HG03159 (cell line): ENCODE measurements at regions not wholly inside any gene's neighbourhood (a gene's known extent, or its start where the extent isn't known, plus 50 kb on each side); places are given as distances from the start of the nearest gene placed in this dataset.

Experiments
- ATAC-seq: cut with Tn5 transposase; IDR thresholded peaks from one replicate; pipeline ENCODE4 v1.9.1; 2021; ENCODE audit warnings: mild to moderate bottlenecking, moderate library complexity; ENCODE audit not compliant: unreplicated experiment

- ATAC-seq = no peak
Observed at GRCh38 chr12:25009496-25010092, 60.7 kb upstream of the BCAT1 start.

GRCh38 chr12:25005376-25005775 is 56.5 kb upstream of the BCAT1 start:
- ATAC-seq = peak; percentile 68

DNA sequence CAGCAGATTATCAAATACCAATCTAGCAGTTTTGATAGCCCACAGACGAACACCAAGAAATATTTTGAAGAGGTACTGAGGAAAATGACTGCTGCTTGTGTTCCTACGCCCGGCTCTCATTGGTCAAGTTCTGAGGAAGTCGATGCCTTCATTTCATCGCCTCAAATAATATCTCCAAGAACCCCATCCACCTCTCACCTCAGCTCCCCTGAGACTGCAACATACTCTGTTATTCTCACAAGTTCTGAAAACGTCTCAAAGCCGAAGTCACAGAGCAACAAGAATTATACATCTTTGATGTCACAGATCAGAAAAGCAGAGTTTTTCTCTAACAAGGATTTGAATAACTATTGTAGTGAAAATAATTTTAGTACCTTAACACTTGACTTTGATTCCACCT is 55.5 kb upstream of the BCAT1 start:
- no peak for ATAC-seq

- no peak for ATAC-seq
Observed at GRCh38 chr12:25001311-25001710, 52.4 kb upstream of the BCAT1 start.
